ENCODE measurements at regions not wholly inside any gene's neighbourhood (a gene's known extent, or its start where the extent isn't known, plus 50 kb on each side); places are given as distances from the start of the nearest gene placed in this dataset.

GRCh38 chr13:73898276-73898675, 235.9 kb downstream of the KLF12 start:
- Histone ChIP-seq H3K27me3 (ENCODE audit: control insufficient read depth, insufficient read depth, low read length) (no peaks in the 10 kb centered on the region), H3K36me3 (ENCODE audit: control insufficient read depth, insufficient read depth, low read length) (no peaks in the 10 kb centered on the region), H3K4me1 (ENCODE audit: control insufficient read depth, insufficient read depth, low read length) (no peaks in the 10 kb centered on the region), H3K9me3 (ENCODE audit: control insufficient read depth, insufficient read depth, low read depth, low read length) (no peaks in the 10 kb centered on the region), H3K4me3 (ENCODE audit: low read depth in 2 of 2, low read length in 2 of 2) (no peak overlapping the region), H3K27ac (ENCODE audit: low read length) (no peak overlapping the region)
- in situ Hi-C loops (cut with HindIII; ENCODE audit: low pct_unique_long_range_greater_than_20kb, low sequenced_read_pairs) (no loop called here), intact Hi-C loops (cut with micrococcal nuclease; ENCODE audit: unreplicated experiment) (no loop called here)
- ChIA-PET CTCF (no interaction called here), POLR2A (no interaction called here)
- ATAC-seq (no peak), DNase-seq (ENCODE audit: low read depth, low spot score) (no peak)
- no TSS peak for BruUV-seq (replicated peaks)
- TF ChIP-seq, protein P1, sequence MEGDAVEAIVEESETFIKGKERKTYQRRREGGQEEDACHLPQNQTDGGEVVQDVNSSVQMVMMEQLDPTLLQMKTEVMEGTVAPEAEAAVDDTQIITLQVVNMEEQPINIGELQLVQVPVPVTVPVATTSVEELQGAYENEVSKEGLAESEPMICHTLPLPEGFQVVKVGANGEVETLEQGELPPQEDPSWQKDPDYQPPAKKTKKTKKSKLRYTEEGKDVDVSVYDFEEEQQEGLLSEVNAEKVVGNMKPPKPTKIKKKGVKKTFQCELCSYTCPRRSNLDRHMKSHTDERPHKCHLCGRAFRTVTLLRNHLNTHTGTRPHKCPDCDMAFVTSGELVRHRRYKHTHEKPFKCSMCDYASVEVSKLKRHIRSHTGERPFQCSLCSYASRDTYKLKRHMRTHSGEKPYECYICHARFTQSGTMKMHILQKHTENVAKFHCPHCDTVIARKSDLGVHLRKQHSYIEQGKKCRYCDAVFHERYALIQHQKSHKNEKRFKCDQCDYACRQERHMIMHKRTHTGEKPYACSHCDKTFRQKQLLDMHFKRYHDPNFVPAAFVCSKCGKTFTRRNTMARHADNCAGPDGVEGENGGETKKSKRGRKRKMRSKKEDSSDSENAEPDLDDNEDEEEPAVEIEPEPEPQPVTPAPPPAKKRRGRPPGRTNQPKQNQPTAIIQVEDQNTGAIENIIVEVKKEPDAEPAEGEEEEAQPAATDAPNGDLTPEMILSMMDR (IDR thresholded peaks at IDR 0.05): no peak
- TF ChIP-seq TCF7L2 (IDR thresholded peaks at IDR 0.05; ENCODE audit: low read depth, low read length): no peak
- TF ChIP-seq POLR2AphosphoS5 (IDR thresholded peaks at IDR 0.05; ENCODE audit: low read depth, low read length): no peak
- no peak for TF ChIP-seq REST (IDR thresholded peaks at IDR 0.05; ENCODE audit: insufficient read depth in 1 of 2, low read depth in 2 of 2, low read length in 1 of 2)
- TF ChIP-seq SIN3A (IDR thresholded peaks at IDR 0.05; ENCODE audit: borderline replicate concordance, insufficient read depth, low read depth, low read length): no peak

DNA sequence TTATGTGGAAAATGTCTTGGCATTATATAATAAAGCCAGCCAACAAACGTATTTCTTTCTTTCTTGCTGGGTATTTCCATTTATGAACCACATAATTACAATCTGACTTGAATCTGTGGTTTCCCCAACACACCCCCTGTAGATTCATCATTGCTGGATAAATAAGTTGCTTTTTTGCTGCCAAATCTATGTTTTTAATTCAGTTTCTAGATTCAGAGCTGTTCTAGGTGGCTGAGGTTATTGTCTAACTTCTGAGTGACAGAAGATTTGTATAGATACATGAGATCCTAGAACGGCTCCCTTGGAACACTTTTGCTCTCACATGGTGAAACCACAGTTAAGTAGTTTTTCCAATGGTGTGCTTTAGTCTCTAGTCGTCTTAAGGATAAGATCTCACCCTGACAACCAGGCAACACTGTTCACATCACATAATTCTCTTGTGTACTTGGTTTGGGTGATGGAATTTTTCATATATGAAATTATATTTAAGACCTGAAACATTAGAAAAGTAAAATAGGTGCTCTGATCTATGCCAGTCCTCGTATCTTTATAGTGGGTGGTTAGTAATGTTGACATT, 239.1 kb downstream of the KLF12 start:
- intact Hi-C loops (cut with micrococcal nuclease; ENCODE audit: unreplicated experiment) (no loop called here), in situ Hi-C loops (cut with HindIII; ENCODE audit: low pct_unique_long_range_greater_than_20kb, low sequenced_read_pairs) (no loop called here)
- no peaks in the 10 kb centered on the region for H3K4me1 ChIP-seq (ENCODE audit: control insufficient read depth, insufficient read depth, low read length)
- ChIA-PET POLR2A (no interaction called here), CTCF (no interaction called here)
- no peaks in the 10 kb centered on the region for H3K27me3 ChIP-seq (ENCODE audit: control insufficient read depth, insufficient read depth, low read length)
- H3K27ac ChIP-seq (ENCODE audit: low read length): no peak overlapping the region
- DNase-seq (ENCODE audit: low read depth, low spot score) (no peak), ATAC-seq (no peak)
- BruUV-seq (replicated peaks): no TSS peak
- TF ChIP-seq REST (IDR thresholded peaks at IDR 0.05; ENCODE audit: insufficient read depth in 1 of 2, low read depth in 2 of 2, low read length in 1 of 2) (no peak), SIN3A (IDR thresholded peaks at IDR 0.05; ENCODE audit: borderline replicate concordance, insufficient read depth, low read depth, low read length) (no peak), POLR2AphosphoS5 (IDR thresholded peaks at IDR 0.05; ENCODE audit: low read depth, low read length) (no peak), TCF7L2 (IDR thresholded peaks at IDR 0.05; ENCODE audit: low read depth, low read length) (no peak)
- TF ChIP-seq, protein P1 (IDR thresholded peaks at IDR 0.05): no peak
- no peak overlapping the region for H3K4me3 ChIP-seq (ENCODE audit: low read depth in 2 of 2, low read length in 2 of 2)
- H3K36me3 ChIP-seq (ENCODE audit: control insufficient read depth, insufficient read depth, low read length): no peaks in the 10 kb centered on the region
- H3K9me3 ChIP-seq (ENCODE audit: control insufficient read depth, insufficient read depth, low read depth, low read length): no peaks in the 10 kb centered on the region
